HG03354 (cell line): ENCODE measurements at regions not wholly inside any gene's neighbourhood (a gene's known extent, or its start where the extent isn't known, plus 50 kb on each side); places are given as distances from the start of the nearest gene placed in this dataset.

ENCODE experiments used
- ATAC-seq: cut with Tn5 transposase; IDR thresholded peaks from one replicate; pipeline ENCODE4 v1.9.1; 2021; ENCODE audit warnings: mild to moderate bottlenecking; ENCODE audit not compliant: unreplicated experiment, poor library complexity, severe bottlenecking

DNA sequence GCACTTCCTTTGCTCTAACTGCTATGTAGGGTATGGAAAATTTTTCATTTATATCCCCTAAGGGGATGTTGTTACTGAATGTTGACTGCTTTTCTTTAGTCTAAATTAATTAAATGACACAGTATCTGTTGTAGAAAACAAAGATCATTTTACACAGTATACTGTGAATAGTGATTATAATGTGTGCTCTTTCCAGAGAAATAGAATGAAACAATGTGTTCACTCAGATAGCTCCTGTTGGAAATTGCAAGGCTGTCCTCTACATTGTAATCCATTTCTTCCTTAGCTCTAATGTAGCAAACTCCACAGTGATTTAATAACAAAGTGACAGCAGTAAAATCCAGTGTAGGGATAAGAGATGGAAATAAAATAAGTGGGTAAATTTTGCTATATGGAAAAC is 159.0 kb upstream of the VEPH1 start:
- ATAC-seq: no peak

DNA sequence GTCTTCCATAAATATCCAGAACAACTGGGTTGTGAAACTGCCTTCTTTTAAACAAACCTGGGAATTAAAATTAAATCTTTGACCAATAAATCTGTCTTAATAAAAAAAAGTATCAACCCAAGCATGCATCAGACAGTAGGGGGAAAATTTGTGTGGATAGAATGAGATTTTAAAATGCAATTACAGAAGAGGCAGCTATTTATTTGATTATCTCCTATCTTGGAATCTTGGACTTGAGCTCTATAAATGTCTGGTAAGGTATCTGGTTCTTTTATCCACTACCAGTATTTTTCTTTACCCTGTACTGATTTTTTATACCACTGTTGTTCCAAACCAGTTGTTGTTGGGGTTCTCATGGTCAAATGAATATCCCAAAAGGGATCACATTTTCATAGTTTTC is 157.6 kb upstream of the VEPH1 start:
- ATAC-seq: no peak

DNA sequence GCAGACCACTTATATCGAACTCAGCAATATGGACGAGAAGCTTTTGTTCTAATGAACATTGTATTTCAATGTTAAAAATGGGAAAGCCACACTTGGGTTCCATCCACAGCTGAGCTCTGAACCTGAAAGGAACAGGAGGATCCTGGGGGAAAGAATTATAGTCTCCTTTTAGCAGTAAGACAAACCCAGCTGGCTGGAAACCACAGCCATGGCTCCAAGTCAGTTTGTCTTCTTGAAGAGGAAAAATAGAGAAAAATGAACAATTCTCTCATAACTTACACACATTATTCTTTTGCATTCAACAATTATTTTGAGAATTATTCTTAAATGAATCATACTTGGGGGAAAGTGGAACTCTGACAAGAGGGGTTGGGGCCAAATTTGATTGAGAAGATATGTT is 149.2 kb upstream of the VEPH1 start:
- ATAC-seq: no peak

DNA sequence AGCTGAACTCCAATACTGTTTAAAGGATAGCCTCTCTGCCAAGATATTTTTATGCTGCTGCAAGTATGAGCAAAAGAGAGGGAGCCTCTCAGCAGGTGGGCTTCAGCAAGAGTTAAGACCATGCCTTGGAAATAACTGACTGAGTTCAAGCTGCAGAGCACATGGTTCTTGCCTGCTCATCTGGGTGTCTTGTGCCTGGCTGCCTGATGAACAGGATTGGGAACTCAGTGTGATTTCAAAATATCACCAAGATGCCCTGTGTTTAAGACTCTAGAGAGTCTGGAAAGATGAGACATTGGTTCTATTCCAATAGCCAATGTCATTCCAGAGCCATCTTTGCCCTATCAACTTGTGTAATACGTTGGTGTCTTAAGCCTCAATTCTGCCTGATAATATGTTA is 147.5 kb upstream of the VEPH1 start:
- ATAC-seq: no peak

DNA sequence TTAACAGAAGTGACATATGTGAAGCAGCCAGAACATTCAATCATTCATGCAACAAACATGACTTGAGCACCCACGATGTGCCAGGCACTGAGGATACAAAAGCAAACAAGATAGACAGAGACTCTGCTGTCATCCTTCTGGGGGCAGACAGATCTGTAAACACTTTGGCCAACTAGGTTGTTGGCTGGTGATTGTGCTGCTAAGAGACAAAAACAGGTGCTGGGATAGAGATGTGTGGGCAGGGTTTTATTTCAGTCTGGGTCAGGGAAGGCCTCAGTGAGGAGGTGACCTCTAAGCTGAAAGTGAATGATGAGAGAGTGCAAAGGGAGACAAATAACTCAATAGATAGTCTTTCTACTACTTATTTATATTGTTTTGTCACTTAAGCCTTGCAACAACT is 147.0 kb upstream of the VEPH1 start:
- ATAC-seq: no peak

DNA sequence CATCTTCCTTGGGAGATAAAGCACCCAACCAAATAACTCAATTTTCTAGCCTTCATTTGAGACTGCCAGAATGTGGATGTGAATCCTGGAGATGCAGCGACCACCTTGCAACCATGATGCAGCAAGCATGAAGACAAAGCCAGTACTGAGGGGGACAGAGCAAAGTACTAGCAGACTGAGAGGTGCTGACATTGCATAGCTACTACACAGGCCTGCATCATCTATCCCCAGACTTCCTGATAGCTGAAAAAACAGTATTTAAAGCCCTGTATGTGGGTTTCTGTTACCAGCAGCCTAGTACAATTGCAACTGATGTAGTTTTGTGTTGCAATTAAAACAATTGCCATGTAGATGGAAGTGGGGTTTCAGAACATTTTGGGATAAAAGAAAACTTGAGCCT is 146.3 kb upstream of the VEPH1 start:
- ATAC-seq: no peak

DNA sequence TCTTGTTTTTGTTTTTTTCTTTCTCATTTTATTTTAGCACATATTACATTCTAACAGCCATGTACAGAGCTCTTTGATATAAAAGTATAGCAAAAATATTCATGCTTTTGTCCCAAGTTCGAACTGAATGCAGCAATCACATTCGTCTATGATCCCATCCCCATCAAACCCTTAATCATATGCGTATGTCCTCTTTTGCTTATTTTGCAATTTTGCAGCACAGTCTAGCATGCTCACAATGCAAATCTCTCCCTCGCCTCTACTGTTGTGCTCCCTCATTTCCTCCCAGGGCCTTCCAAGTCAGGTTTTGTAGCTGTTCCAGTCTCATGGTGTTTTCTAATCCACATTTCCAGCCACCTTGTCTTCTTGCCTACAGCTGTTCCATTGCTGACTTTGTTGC is 144.6 kb upstream of the VEPH1 start:
- ATAC-seq: no peak

DNA sequence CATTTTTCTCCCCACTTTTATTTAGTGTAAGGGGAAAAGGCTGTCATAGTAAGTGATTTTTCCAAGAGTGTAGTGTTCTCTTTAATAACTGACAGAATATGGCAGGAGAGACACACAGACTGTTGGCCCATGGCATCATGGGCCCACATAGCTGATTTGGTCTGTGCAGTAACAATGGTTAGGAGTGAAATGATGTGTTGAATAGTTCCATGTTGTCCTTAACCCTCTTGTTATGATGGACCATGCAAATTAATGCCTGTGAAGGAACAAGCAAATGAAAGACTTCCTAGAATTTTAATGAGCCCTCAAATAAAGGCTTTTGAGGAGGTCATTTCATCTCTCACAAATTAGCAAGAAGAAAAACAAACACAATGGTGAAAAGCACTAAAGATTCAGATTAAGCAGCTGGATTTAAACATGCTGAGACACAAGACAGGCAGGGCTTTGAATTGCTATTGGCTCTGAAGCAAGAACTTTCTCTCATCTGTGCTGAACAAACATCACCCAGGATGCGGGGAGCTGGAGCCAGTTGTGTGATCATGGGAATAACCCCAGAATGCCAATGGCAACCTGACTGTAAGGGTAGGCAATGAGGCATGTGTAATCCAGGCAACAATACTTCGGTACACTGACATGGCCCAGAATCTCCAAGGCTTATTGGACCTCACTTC is 136.7 kb upstream of the VEPH1 start:
- no peak for ATAC-seq

DNA sequence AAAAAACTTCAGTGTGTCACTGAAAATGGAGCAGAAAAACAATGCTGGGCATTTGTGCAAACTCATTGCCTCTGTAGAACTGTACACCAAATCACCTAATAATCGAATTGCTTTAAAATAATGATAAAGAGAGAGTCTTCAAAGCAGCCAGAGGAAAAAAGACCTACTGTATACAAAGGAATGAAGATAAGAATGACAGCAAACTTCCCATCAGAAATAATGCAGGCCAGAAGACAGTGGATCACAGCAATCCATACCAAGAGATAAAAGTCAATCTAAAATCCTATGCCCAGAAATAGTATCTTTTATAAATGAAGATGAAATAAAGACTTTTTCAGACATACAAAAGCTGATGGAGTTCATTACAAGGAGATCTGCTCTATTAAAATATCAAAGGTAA is 134.7 kb upstream of the VEPH1 start:
- ATAC-seq: no peak

DNA sequence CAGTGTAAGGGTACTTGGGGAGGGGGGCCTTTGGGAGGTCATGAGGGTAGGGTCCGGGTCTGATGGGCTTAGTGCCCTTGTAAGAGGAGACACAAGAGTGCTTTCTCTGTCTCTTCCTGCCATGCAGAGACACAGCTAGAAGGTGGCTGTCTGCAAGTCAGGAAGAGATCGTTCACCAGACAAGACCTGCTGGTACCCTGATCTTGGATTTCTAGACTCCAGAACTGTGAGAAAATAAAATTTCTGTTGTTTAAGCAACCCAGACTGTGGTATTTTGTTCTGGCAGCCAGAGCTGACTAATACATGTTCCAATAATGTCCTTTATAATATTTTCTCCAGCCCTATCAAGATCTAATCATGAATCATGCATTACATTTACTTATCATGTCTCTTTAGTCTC is 130.0 kb upstream of the VEPH1 start:
- ATAC-seq: no peak

DNA sequence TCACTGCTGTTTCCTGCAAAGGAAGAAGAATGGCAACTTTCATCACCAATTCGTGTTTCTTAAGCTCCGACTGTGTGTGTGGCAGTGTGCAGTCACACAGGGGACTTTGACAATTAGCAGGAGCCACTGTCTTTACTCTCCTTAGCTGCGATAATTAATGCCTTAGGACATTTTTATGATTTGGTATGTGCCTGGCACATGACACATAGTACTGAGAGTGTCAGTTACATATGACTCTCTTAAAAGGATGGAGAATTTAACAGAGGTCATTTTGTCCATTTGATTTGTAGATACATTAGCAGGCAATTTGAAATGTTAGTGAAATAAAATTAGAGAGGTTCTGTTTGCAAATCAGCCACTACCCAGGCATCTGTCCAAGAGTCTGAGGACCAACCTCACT is 128.9 kb upstream of the VEPH1 start:
- no peak for ATAC-seq

DNA sequence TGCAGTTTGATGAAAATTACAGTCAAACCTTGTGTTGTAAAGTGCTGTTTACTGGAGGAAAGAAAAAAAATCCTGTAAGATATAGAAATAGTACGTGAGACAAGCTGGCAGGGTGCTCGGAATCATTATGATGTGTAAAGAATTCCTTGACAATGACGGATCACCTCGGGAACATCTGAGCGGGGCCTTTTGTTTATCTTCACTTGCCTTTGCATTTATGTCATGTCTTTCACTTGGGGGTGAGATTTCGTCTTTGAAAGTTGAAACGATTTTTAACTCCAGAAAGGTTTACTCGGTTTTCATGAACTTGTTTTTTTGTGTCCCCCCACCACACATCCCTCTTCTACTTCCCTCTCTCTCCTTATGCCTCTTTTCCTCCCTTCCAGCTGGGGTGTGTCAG is 128.3 kb upstream of the VEPH1 start:
- no peak for ATAC-seq

DNA sequence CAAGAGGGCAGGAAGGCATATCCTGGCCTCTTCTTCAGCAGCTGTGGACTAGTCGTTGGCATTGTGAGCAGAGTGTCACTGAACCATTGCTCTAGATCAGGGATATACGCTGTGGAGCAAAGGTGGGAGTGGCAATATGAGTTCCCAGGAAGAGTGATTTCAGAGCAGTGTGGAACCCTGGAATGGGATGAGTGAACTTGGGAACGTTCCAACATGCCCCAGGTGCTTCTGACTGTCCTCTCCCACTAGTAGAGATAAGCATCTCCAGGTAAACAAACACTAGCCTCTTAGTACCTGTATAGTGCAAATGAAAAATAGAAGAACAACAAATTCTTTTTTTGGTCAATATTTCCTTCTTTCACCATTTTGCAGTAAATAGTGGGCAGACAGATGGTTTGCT is 123.6 kb upstream of the VEPH1 start:
- no peak for ATAC-seq

DNA sequence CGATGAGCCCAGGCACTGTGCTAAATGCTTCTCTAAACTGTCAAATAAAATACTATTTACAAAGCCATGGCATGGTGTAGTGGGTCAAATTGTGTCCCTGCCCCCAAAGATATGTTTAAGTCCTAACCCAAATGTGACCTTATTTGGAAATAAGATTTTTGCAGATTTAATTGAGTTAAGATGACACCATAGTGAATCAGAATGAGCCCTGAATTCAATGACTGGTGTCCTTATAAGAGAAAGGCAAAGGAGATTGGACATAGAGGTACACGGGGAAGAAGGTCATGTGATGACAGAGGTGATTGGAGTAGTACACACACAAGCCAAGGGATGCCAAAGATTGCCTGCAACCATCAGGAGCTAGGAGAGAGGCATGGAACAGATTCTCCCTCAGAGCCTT is 121.6 kb upstream of the VEPH1 start:
- no peak for ATAC-seq

DNA sequence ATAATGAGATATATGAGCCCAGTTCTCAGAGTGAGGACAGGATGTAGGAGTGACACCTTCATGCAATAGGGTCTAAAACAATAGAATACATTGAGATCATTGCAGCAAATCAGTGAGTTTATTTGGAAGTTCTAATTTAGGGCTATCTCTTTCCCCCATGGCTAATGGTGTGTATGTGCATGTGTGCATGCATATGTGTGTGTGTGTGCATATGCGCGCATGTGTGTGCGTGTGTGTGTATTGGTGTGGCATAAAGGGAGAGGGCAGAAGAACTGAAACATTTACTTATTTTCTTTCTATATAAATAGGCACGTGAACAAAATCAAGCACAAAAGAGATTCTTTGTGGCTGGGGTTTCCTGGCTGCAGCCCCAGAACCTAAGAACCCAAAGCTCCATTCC is 115.7 kb upstream of the VEPH1 start:
- no peak for ATAC-seq

DNA sequence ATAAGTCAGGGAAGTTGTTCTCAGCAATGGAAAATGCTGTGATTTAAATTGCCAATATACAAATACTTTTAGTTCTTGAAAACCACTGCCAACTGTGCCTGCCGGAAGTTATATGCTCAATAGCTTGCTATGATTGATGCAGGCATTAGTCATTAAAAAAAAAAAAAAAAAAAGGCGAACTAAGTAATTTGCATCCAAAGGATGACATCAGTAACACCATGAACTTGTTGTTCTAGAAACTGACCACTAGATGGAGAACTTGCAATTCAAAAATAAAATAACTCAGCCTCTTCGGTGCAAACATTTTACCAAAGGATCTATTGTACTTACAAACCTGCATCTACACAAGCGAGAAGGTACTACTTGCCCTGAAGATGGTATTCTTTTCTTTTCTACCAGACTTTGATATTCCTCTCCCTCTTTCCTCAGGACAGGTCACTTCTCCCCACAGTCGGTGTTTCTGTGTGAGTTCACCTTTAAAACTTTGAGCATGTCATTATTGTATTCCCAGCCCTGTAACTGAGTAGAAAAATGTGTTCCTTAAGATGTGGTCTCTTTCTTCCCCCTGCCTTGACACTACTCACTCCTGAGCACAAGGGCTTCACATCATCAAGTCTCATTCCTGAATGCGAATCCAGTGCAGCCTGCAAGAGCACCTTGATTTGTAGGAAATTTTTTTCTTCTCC is 115.0 kb upstream of the VEPH1 start:
- peak; percentile 87 for ATAC-seq

DNA sequence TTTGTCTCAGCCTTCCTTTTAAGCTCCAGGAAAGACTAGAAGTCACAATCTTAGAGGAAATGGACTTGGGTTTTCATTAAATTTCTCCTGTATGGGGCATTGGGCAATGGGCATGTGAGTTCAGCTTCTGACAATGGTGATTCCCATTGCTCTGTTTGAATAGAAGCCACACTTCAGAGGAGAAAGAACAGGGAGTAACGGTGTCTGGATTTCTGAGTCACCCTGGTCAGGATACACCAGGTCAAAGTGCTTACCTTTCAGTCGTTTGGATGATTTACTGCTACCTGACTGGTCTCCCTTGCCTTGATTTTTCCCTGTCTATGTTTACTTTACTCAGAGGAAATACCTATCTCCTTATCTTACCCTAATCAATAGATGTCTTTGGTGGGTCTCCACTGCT is 111.7 kb upstream of the VEPH1 start:
- ATAC-seq: no peak

DNA sequence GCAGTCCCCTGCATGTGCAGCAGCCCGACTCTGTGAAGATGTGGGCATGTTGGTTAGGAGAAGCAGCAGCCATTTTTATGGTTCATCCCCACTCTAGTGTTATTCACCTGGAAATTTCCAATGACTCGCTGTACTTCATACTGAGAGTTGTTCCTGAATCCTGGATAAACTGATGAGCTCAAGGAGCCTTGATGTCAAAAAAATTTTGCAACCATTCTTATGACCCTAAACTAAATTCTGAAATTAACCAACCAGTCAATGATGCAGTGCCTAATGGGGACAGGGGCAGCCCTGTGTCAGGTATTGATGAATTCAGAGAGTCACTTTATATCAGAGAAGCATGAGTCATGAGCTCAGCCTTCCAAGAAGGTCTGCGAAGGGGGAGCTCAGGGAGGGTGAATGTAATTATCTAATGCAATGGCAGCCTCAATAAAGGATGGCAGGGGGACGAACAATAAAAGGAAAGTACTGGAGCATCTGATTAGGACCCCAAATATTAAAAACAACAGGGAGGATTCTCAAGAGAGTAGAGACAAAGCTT is 108.4 kb upstream of the VEPH1 start:
- ATAC-seq: no peak

DNA sequence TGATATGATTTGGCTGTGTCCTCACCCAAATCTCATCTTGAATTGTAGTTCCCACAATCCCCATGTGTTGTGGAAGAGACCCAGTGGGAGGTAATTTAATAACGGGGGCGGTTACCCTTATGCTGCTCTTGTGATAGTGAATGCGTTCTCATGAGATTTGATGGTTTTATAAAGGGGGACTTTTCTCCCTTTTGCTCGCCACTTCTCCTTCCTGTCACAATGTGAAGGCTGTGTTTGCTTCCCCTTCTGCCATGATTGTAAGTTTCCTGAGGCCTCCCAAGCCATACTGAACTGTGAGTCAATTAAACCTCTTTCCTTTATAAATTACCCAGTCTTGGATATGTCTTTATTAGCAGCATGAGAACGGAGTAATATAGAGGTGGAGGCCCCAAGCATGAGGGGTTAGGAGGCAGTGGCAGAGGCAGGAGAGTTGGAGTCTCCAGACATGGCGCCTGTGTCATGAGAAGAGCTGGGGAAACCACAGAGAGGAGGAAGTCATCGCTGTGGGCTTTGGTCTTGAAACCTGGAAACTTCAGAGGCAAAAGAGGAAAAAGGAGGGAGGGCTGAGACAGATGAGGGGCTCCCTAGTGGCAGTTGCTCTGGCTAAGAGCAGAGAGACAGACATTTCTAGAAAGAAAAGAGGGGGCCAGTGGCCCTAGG is 107.8 kb upstream of the VEPH1 start:
- ATAC-seq: no peak

DNA sequence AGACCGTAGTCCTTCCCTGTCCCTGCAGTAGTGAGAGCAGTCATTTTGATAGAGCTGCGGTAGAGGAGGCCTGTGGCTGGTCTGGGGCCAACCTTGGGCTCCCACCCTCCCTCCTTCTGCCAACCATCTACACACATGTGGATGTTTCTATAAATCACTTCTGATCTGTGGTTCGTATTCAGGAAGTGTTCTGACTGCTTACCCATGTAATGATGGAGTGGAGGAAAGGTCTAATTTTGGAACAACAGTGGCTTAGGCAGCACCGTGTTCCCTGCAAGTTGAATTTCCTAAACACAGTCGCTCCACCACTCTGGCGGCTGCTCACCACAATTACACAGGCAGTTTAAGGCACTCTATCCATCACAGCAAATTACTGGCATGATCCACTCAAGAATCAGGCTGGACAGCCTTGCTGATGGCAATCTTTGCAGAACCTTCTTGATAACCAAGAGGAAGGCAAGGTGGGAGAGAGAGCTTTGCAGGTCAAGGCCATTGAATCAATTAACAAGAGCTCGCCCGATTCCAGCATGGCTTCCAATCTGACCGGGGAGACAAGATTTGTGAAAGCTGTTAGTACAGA is 104.7 kb upstream of the VEPH1 start:
- ATAC-seq: no peak

DNA sequence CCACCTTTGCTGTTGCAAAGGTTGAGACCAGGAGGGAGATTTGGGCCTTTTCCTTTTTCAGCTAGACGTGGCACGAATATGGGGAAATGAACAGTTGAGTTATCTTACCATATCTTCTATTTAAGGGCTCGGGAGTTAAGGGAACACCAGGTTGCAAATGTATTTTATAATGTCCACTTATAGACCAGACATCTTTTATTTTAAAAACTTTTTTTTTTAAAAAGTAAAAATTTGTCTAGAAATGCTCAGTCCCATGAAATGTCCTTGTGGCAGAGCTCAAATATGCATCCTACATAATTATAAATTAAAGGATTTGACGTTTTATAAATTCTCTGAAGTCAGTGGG is 103.6 kb upstream of the VEPH1 start:
- no peak for ATAC-seq
